ENCODE measurements at regions not wholly inside any gene's neighbourhood (a gene's known extent, or its start where the extent isn't known, plus 50 kb on each side); places are given as distances from the start of the nearest gene placed in this dataset.

DNA sequence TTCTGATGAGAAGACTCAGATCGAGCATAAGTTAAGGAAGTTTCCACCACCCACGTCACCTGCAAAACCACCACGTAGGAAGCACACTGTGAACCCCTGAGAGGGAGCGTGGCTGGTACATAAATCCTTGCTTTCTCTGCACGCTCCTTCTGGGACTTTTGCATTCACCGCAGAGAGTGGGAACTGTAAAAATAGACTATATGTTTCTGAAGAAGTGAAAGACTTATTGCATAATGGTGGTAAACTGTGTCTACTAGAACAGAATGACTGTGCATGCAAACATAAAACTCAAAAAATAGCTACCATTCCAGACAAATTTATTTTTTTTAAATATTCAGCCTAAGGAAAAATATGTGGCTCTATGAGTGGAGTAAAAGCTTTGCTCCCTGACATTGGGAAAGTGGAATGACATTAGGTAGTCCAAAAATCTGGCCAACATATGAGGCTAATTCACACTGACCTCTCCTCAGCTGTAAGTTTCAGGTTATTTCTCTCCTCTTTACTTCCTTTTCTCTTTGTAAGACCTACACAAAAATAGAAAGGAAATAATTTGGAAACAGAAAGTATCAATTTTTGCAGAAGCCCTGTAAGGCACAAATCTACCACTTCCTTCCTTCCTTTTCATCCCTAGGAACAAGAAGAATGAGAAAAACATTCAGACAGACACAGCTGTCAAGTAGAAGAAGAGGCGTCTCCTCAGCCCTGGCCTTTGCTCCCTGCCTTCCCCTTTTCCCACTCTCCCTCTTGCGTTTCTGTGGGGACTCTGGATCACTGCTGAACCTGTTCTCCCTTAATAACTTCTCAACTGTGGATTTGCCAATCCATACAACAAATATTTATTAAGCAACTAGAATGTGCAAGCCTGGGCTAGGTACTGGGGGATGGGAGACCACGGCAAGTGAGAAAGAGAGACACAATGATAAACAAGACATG, 264.3 kb upstream of the FOXN3 start:
- no peak for TF ChIP-seq CTCF (conservative IDR thresholded peaks at IDR 0.05)
- no peak for TF ChIP-seq EZH2 (IDR thresholded peaks at IDR 0.05; ENCODE audit: low read depth)
